HG02870 (cell line): ENCODE measurements at regions not wholly inside any gene's neighbourhood (a gene's known extent, or its start where the extent isn't known, plus 50 kb on each side); places are given as distances from the start of the nearest gene placed in this dataset.

Experiments used
- ATAC-seq: cut with Tn5 transposase; IDR thresholded peaks from one replicate; pipeline ENCODE4 v1.9.1; 2021; ENCODE audit warnings: mild to moderate bottlenecking, moderate library complexity; ENCODE audit not compliant: unreplicated experiment

DNA sequence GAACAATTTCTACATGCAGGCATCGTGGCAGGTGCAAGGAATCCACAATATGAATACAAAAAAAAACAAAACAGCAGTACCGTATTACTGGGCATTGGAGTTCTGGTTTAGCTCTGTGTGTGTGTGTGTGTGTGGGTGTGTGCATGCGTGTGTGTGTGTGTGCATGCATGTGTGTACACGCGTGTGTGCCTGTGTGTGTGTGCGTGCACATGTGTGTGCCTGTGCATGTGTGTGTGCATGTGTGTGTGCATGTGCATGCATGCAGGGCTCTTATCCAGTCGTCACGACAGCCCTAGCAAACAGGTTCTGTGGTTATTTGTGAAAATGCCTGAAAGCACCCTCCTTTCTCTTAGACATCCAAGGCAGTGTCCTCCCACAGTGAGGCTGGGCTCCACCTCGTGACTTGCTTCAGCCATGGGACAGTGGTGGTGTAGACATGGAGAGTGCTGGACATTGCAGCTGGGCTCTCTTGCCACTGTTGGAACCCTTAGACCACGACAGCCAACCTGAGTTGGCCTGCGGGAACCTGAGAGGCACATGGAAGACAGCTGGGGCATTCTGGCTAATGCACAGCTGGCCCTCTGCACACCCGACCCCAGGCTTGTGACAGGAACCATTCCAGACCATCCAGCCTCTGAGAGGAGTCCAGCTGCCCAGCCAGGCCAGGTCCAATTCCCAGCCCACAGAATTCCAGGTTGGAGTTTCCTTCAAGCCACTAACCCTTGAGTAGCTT lies 173.4 kb upstream of the SHH start:
- no peak for ATAC-seq

- ATAC-seq, result no peak
Observed at GRCh38 chr7:155984609-155985405, 172.5 kb upstream of the SHH start.

- ATAC-seq, result no peak
Observed at GRCh38 chr7:155984028-155984580, 171.8 kb upstream of the SHH start.

DNA sequence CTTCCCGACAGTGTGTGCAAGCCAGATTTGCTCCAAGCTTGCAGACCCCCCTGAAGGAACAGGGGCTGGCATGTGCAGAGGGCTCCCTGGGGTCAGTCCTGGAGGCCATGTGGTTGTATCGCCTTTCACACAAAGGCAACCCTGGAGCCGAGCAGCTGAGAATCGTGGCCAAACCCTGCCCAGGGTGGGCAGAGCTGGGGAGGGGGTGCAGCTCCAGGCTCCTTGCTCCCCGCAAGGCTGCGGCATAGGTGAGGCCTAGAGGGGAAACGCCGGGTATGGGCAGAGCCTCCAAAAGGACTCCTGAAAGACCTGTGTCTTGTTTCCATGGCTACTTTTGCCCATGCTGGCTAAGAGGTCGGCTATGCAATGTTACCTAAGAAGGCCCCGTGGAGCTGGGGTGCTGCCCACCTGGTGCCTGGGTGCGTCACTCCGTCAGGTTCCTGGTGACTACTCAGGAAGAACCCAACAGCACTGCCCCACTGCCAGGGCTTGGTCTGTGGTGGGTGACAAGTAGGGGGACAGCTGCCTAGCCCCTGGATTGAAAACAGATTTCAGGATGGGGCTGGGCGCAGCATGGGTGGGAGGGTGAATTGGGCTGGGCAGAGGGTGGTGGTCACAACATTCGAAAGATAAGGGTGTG lies 171.0 kb upstream of the SHH start:
- ATAC-seq, result no peak

- ATAC-seq, result no peak
Observed at GRCh38 chr7:155981703-155982102, 169.4 kb upstream of the SHH start.

GRCh38 chr7:155980841-155981240 lies 168.6 kb upstream of the SHH start:
- no peak for ATAC-seq

DNA sequence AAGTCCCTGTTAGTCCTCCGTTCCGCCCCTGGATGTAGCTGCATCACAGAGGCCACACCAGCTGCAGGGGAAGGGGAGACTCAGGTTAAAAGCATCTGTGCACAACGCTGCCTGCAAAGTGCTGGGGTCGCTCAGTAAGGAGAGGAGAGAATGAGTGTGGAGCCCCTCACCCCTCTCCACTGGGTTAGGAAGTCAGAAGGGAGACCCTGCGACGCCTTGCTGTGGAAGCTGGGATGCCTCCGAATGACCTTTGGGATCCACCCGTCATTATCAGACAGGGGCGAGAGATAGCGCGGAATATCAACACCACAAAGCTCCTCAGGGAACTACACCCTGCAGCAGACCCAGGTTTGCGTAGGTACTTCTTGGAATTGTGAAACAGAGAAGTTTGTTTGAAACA lies 167.7 kb upstream of the SHH start:
- ATAC-seq, result no peak

GRCh38 chr7:155979566-155979965 lies 167.3 kb upstream of the SHH start:
- no peak for ATAC-seq

GRCh38 chr7:155975490-155975889 lies 163.2 kb upstream of the SHH start:
- ATAC-seq, result no peak

DNA sequence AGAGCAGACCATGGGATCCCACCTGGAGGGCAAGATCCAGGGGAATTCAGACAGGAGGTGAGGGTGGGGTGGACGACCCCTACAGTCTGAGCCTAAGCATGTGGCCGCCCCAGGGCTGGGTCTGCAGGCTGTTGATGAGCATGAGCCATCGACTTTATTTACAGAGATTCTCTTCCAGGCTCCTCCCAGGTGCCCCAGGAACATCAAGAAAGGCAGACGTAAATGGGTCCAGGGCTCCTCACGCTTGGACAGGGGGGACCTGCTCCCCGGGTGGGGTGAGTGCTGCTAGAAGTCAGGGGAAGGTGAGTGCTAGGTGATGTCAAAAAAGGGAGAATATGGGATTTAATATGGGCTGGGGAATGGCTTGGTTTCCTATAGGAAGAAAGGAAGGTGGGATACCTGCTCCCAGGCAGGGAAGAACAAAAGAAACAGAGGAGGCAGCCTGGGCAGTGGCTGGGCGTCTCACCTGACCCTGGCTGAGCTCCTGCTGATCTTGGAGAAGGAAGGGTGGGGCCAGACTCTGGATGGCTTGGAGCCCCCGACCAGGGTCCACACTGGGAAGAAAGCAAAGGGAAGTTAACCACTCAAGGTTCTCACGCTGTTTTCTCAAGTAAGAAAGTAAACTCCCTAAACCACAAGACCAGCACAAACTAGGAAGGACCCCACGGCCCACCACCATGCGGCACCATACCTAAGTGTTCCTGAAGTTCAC lies 162.1 kb upstream of the SHH start:
- no peak for ATAC-seq

DNA sequence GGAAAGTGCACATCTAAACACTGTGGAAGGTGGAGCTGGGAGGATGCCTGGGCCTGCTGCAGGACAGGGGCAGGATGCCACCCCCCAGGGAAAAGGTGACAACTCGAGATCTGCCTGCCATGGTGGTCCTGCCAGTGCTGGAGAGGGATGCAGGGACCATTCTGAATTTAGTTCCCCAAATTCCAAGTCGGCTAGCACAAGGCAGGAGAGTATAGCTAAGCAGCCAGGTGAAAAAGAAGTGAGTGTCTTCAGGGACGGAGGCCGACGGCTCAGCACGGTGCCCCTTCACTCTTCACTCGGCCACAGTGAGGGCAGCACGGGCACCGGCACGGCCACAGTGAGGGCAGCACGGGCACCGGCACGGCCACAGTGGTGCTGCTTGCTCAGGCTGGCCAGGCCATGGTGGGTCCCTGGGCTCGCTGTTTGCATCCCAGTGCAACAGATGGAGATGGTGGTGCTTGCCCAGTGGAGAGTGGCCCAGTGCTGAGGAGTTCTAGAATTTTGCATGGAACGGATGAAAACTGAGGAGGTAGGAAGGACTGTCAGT lies 161.3 kb upstream of the SHH start:
- ATAC-seq, result no peak

- no peak for ATAC-seq
Observed at GRCh38 chr7:155972651-155973390, 160.6 kb upstream of the SHH start.

GRCh38 chr7:155972247-155972646 lies 160.0 kb upstream of the SHH start:
- no peak for ATAC-seq

GRCh38 chr7:155971180-155971770 lies 159.0 kb upstream of the SHH start:
- no peak for ATAC-seq

DNA sequence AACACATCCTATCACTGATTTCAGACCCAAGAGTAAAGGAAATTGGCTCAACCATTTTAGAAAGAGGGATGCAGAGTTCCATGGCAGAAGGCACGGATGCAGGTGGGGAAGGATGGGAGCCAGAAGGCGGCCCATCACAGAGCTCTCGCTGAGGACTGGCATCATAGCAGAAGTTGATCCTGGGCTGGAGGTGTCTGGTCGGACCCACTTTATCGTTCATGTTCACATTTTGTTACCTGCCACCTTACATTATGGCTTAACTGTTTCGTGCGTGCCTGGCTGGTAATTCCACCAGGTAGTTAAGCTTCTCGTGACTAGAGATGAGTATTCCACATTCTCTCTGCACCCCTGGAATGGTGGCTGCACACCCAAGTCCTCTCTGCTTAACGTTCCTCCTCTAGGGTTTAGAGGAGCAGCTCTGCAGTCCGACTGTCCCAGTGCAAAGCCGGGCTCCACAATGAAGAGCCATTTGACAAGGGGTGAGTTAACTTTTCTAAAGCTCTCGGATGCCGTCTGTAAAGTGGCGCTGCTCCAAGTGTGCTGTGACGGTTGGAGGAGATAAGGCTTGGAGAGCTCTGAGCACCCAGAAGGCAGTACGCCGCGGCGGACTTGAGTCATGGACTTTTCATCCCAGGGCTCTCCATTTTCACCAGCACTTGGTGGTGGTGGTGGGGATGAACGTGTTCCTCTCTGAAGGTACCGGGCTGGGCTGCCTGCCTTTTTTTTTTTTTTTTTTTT lies 157.1 kb upstream of the SHH start:
- no peak for ATAC-seq

- no peak for ATAC-seq
Observed at GRCh38 chr7:155965010-155965409, 152.7 kb upstream of the SHH start.

DNA sequence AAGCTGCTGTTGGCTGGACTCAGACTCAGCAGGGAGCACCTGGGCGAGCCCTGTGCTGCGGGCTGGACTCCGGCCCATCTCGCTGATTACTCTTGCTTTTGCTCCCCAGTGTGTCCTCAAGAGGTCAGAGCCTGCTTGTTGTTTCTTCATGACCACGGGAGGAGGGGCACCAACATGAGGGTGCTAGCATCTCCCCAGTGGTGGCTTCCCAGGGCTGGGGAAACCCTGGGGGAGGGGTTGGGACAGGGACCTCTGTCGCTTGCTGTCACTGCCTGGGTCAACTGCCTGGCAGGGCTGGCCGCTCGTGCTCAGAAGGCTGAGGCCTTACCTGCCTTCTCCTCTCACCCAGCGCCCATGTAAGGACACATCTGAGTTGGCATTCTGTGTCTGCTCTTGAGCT lies 152.3 kb upstream of the SHH start:
- no peak for ATAC-seq

DNA sequence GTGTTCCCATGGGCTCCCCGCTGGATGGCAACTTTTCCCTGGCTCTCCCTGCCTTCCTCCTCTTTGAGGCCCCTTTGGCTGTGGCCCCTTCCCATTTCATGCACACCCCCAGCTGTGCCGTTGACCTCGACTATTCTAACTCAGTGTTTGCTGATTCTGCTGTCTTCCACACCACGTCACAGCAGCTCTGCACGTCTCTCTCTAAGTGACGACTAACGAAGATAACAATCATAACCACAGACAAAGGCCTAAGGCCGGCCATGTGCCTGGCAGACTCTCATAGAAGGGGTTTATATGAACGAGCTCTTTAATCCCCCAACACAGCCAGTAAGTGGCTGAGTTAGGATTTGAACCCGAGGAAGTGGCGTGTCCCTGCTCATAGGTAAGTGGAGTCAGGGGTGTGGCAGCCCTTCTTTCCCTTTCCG lies 151.5 kb upstream of the SHH start:
- ATAC-seq, result no peak

GRCh38 chr7:155963356-155963755 lies 151.1 kb upstream of the SHH start:
- ATAC-seq, result no peak
